Calu3 (cell line): ENCODE measurements at regions not wholly inside any gene's neighbourhood (a gene's known extent, or its start where the extent isn't known, plus 50 kb on each side); places are given as distances from the start of the nearest gene placed in this dataset.

ENCODE experiments used
- BruUV-seq: library from RNA; stranded (reverse); fragments of 400-500 nt; replicated peaks from 2 replicates; lab custom pipeline; 2021; lab: Mats Ljungman, UMichigan
- CTCF ChIA-PET: fragments of 300-600 bp; sonication (Branson Sonifier 250); formaldehyde crosslinking; loops from one replicate; lab custom pipeline; 2022; ENCODE audit warnings: antibody characterized with exemption; lab: Charles Lee
- DNase-seq: peaks from one replicate; pipeline ENCODE4 v3.0.0; 2022
- H3K27ac Mint-ChIP-seq: one replicate; pipeline ENCODE4 v1.8.0; 2022; ENCODE audit warnings: mixed read lengths; ENCODE audit not compliant: unreplicated experiment
- H3K27me3 Mint-ChIP-seq: one replicate; pipeline ENCODE4 v1.8.0; 2022; ENCODE audit warnings: mixed read lengths; ENCODE audit not compliant: unreplicated experiment
- H3K36me3 Mint-ChIP-seq: one replicate; pipeline ENCODE4 v1.8.0; 2022; ENCODE audit warnings: mild to moderate bottlenecking, moderate library complexity, mixed read lengths; ENCODE audit not compliant: insufficient read depth, unreplicated experiment
- H3K4me1 Mint-ChIP-seq: one replicate; pipeline ENCODE4 v1.8.0; 2022; ENCODE audit warnings: mild to moderate bottlenecking, low read depth, mixed read lengths; ENCODE audit not compliant: unreplicated experiment
- H3K4me3 Mint-ChIP-seq: one replicate; pipeline ENCODE4 v1.8.0; 2022; ENCODE audit warnings: mild to moderate bottlenecking, low read depth, moderate library complexity, mixed read lengths; ENCODE audit not compliant: unreplicated experiment
- H3K9me3 Mint-ChIP-seq: one replicate; pipeline ENCODE4 v1.8.0; 2022; ENCODE audit warnings: low read depth, mixed read lengths; ENCODE audit not compliant: unreplicated experiment
- CTCF ChIP-seq: fragments of 200-600 bp; IDR thresholded peaks from one replicate; pipeline ENCODE4 v1.8.0; 2022; ENCODE audit warnings: antibody characterized with exemption; ENCODE audit not compliant: unreplicated experiment
- intact Hi-C: fragments of 100-400 bp; cut with micrococcal nuclease; formaldehyde crosslinking; loops from one replicate; pipeline ENCODE4 v1.10.0; 2022; ENCODE audit not compliant: unreplicated experiment

DNA sequence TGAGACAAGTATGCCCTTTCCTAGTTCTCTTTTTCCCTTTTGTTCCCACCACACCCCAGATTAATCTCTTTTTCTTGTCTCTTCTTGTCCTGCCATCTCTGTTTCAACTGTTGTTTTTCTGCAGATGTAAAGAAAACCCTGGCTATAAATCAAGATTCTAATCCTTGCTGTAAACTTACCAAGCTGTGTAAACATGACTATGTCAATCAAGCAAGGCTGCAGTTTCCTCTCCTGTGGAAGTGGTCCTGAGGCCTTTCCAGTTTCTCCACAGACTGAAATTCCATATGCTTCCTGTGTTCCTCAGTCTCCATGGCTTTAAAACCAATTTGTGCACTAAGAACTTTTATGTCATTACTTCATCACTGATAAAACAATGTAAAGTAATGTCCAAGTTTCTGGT, 288.8 kb upstream of the PIK3C3 start:
- no peak for TF ChIP-seq CTCF
- DNase-seq = no peak
- Mint-ChIP-seq H3K27ac (no peak overlapping the region), H3K36me3 (no peaks in the 10 kb centered on the region), H3K4me1 (no peaks in the 10 kb centered on the region), H3K27me3 (peaks cover 29% of the 10 kb centered on the region), H3K4me3 (no peak overlapping the region), H3K9me3 (peaks cover 3% of the 10 kb centered on the region)
- intact Hi-C loops = no loop called here
- CTCF ChIA-PET = no interaction called here
- BruUV-seq = no TSS peak

DNA sequence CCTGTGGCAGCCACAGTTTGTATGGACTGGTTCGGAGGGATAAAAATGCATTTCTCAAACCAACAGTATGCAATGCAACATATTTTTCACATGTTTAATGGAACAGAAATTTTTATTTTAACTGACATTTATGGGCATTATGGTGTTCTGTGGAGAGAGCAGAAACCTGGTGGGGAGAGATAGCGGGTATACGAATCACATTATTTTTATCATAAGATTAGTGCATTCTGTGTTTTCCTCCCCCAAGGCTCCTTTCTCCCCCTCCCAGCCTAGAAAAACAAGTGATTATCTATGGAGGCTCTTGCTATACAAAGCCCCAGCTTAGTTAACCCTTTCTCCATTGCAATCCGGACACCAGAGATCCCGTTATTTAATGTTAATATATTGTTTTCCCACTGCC, 289.8 kb upstream of the PIK3C3 start:
- CTCF ChIA-PET = no interaction called here
- Mint-ChIP-seq H3K36me3 (no peaks in the 10 kb centered on the region), H3K27me3 (peaks cover 29% of the 10 kb centered on the region), H3K4me1 (peaks cover 6% of the 10 kb centered on the region), H3K4me3 (no peak overlapping the region), H3K9me3 (peaks cover 3% of the 10 kb centered on the region), H3K27ac (no peak overlapping the region)
- no TSS peak for BruUV-seq
- no peak for TF ChIP-seq CTCF
- intact Hi-C loops = no loop called here
- no peak for DNase-seq

GRCh38 chr18:41660654-41661053, 294.4 kb upstream of the PIK3C3 start:
- Mint-ChIP-seq H3K4me1 (peaks cover 8% of the 10 kb centered on the region), H3K27ac (no peak overlapping the region), H3K27me3 (peaks cover 18% of the 10 kb centered on the region), H3K9me3 (no peaks in the 10 kb centered on the region), H3K4me3 (no peak overlapping the region), H3K36me3 (no peaks in the 10 kb centered on the region)
- TF ChIP-seq CTCF = no peak
- CTCF ChIA-PET = no interaction called here
- intact Hi-C loops = no loop called here
- no TSS peak for BruUV-seq
- DNase-seq = no peak

GRCh38 chr18:41659438-41660130, 295.4 kb upstream of the PIK3C3 start:
- no TSS peak for BruUV-seq
- CTCF ChIA-PET = interaction anchor here (0.9 kb wide), 1 partner anchor 22 kb away, joined by 5 read pairs; no protein-coding TSS in a partner anchor
- intact Hi-C loops = no loop called here

More at GRCh38 chr18:41659438-41660130, 295.4 kb upstream of the PIK3C3 start:
- Mint-ChIP-seq H3K4me3 (no peak overlapping the region), H3K36me3 (no peaks in the 10 kb centered on the region), H3K9me3 (no peaks in the 10 kb centered on the region), H3K4me1 (peaks cover 8% of the 10 kb centered on the region), H3K27me3 (peaks cover 20% of the 10 kb centered on the region), H3K27ac (no peak overlapping the region)
- TF ChIP-seq CTCF = no peak
- DNase-seq = no peak
